Sigmoid colon (tissue), 6 donors: ENCODE measurements at regions not wholly inside any gene's neighbourhood (a gene's known extent, or its start where the extent isn't known, plus 50 kb on each side); places are given as distances from the start of the nearest gene placed in this dataset.

ENCODE experiments used
- DNase-seq: peaks from one replicate; pipeline ENCODE4 v3.0.0-alpha.2; 2019
- H3K27ac ChIP-seq, 4 donors: fragments of 200-600 bp; sonication (generic); one replicate each; pipeline ENCODE4 v1.5.1; 2016 to 2019; ENCODE audit warnings: mild to moderate bottlenecking in 1 of 4
- H3K27me3 ChIP-seq, 3 donors: fragments of 200-600 bp; sonication (generic); one replicate each; pipeline ENCODE4 v1.5.1; 2019; ENCODE audit warnings: mild to moderate bottlenecking in 1 of 3
- H3K36me3 ChIP-seq, 4 donors: fragments of 200-600 bp; sonication (generic); one replicate each; pipeline ENCODE4 v1.5.1; 2016 to 2019
- H3K4me1 ChIP-seq, 4 donors: fragments of 200-600 bp; sonication (generic); one replicate each; pipeline ENCODE4 v1.5.1; 2017 to 2019
- H3K4me3 ChIP-seq, 4 donors: fragments of 200-600 bp; sonication (generic); one replicate each; pipeline ENCODE4 v1.5.1; 2017 to 2019; ENCODE audit warnings: mild to moderate bottlenecking in 2 of 4, moderate library complexity in 1 of 4
- H3K9me3 ChIP-seq, 4 donors: fragments of 200-600 bp in 3 of 4; sonication (generic) in 3 of 4; one replicate each; pipeline versions ENCODE4 v1.5.1 to v1.6.1; 2013 to 2019
- EP300 ChIP-seq, 4 donors: sonication (generic); formaldehyde crosslinking; IDR thresholded peaks; one replicate each; pipeline ENCODE4 v1.6.1; 2017; ENCODE audit warnings: antibody characterized with exemption in 4 of 4
- POLR2A ChIP-seq, 2 donors: fragments of 450-650 bp; IDR thresholded peaks; one replicate each; pipeline ENCODE4 v1.6.1; 2016; ENCODE audit warnings: antibody characterized with exemption in 2 of 2, mild to moderate bottlenecking in 2 of 2, moderate library complexity in 2 of 2
- POLR2AphosphoS5 ChIP-seq, 4 donors: sonication (generic); formaldehyde crosslinking; IDR thresholded peaks; one replicate each; pipeline ENCODE4 v1.6.1; 2017; ENCODE audit warnings: antibody characterized with exemption in 4 of 4
- WGBS, 2 donors: extraction: QIAGEN DNeasy Blood & Tissue Kit; methylation state at CpG; one replicate each; pipeline ENCODE4 v1.1.7; 2013; 5-methylcytosine and 5-hydroxymethylcytosine counted together
- intact Hi-C: fragments of 100-400 bp; cut with DNase I; formaldehyde crosslinking; loops from one replicate; pipeline ENCODE4 v1.15.1; 2023
- TF ChIP-seq, protein P1 (sequence below), 4 experiments: fragments of 450-650 bp in 3 of 4; fragments of 200-600 bp in 1 of 4; IDR thresholded peaks; one replicate each; pipeline ENCODE4 v1.5.1; 2016 to 2019; ENCODE audit warnings: antibody characterized with exemption in 4 of 4, mild to moderate bottlenecking in 3 of 4, moderate library complexity in 2 of 4
- donor health status: healthy with polysubstance abuse.
- donor health status: healthy.

DNA sequence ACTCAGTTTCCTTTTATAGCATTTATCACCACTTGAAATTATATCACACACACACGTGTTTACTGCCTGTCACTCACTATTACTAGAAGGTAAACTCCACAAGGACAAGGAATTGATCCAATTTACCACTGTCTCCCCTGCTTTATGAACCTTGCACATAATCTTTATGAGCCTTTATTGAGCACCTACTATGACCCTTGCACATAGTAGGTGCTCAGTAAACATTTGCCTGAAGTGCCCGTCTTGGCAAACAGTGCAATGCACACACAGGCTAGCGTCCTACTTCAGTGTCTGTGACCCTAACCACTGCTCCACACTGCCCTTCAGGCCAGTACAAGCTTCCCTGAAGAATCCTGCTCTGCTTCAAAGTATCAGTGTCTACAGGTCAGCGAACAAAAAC is 237.7 kb upstream of the TMC3 start:
- Histone ChIP-seq H3K4me1 (no peaks in the 10 kb centered on the region), H3K27me3 (no peaks in the 10 kb centered on the region), H3K9me3 (no peaks in the 10 kb centered on the region), H3K4me3 (no peak overlapping the region), H3K36me3 (no peaks in the 10 kb centered on the region), H3K27ac (no peak overlapping the region)
- 49 to 75% methylated on average over 4 of the region's 4 CpGs for WGBS, 2 donors
- TF ChIP-seq EP300 (IDR thresholded peaks at IDR 0.05), result no peak
- TF ChIP-seq, protein P1, sequence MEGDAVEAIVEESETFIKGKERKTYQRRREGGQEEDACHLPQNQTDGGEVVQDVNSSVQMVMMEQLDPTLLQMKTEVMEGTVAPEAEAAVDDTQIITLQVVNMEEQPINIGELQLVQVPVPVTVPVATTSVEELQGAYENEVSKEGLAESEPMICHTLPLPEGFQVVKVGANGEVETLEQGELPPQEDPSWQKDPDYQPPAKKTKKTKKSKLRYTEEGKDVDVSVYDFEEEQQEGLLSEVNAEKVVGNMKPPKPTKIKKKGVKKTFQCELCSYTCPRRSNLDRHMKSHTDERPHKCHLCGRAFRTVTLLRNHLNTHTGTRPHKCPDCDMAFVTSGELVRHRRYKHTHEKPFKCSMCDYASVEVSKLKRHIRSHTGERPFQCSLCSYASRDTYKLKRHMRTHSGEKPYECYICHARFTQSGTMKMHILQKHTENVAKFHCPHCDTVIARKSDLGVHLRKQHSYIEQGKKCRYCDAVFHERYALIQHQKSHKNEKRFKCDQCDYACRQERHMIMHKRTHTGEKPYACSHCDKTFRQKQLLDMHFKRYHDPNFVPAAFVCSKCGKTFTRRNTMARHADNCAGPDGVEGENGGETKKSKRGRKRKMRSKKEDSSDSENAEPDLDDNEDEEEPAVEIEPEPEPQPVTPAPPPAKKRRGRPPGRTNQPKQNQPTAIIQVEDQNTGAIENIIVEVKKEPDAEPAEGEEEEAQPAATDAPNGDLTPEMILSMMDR (IDR thresholded peaks at IDR 0.05), result no peak
- no peak for TF ChIP-seq POLR2AphosphoS5 (IDR thresholded peaks at IDR 0.05)
- TF ChIP-seq POLR2A (IDR thresholded peaks at IDR 0.05), result no peak
- DNase-seq, result no peak
- intact Hi-C loops, result no loop called here

DNA sequence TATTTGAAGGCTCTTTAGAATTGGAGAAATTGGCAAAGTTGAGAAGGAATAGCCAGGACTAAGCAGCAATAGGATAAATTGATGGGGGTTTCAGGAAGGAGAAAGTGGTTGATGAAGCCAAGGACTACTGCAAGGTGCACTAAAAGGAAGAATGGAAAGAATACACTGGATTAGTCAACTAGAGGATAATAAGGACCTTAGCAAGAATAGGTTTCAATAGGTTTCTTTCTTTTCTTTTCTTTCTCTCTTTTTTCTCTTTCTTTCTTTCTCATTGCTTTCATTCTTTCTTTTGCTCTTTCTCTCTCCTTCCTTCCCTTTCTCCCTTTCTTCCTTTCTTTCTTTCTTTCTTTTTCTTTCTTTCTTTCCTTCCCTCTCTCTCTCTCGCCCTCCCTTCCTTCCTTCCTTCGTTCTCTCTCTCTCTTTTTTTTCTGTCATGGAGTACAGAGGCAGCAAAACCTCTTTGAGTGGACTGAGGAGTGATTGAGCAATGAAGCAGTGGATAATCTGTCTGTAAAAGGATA is 234.4 kb upstream of the TMC3 start:
- H3K27ac ChIP-seq, result no peak overlapping the region
- TF ChIP-seq POLR2AphosphoS5 (IDR thresholded peaks at IDR 0.05) (no peak), EP300 (IDR thresholded peaks at IDR 0.05) (no peak), POLR2A (IDR thresholded peaks at IDR 0.05) (no peak)
- TF ChIP-seq, protein P1 (IDR thresholded peaks at IDR 0.05), result no peak
- no peaks in the 10 kb centered on the region for H3K9me3 ChIP-seq
- H3K36me3 ChIP-seq, result no peaks in the 10 kb centered on the region
- no peak overlapping the region for H3K4me3 ChIP-seq
- H3K27me3 ChIP-seq, result no peaks in the 10 kb centered on the region
- 81 to 82% methylated on average over 2 of the region's 2 CpGs for WGBS, 2 donors
- no peak for DNase-seq
- H3K4me1 ChIP-seq, result no peaks in the 10 kb centered on the region
- intact Hi-C loops, result no loop called here

DNA sequence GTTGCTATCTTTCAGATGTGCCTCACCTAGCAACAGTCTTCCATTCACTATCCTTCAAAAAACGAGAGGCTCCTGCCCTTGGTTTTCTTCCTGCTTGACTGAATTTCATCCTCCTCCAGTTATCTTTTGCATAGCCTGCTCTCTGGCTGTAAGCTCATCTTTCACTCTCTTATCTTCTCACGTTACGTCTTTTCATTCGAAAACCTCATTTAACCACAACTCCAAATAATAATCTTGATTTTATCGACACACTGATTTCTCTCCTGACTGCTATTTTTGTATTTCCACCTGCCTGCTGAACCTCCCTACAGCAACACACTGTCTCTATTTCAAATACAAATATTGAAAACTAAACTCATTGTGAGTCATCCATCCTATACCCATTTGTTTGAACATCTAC is 230.7 kb upstream of the TMC3 start:
- DNase-seq, result no peak
- Histone ChIP-seq H3K27ac (no peak overlapping the region), H3K4me3 (no peak overlapping the region), H3K27me3 (no peaks in the 10 kb centered on the region), H3K4me1 (no peaks in the 10 kb centered on the region), H3K36me3 (no peaks in the 10 kb centered on the region), H3K9me3 (peaks cover 0 to 8% (median 4%) of the 10 kb centered on the region in 4 donors)
- TF ChIP-seq POLR2AphosphoS5 (IDR thresholded peaks at IDR 0.05), result no peak
- no peak for TF ChIP-seq EP300 (IDR thresholded peaks at IDR 0.05)
- TF ChIP-seq, protein P1 (IDR thresholded peaks at IDR 0.05), result no peak
- no peak for TF ChIP-seq POLR2A (IDR thresholded peaks at IDR 0.05)
- intact Hi-C loops, result no loop called here
- WGBS, 2 donors, result 75 to 80% methylated on average over 5 of the region's 5 CpGs

DNA sequence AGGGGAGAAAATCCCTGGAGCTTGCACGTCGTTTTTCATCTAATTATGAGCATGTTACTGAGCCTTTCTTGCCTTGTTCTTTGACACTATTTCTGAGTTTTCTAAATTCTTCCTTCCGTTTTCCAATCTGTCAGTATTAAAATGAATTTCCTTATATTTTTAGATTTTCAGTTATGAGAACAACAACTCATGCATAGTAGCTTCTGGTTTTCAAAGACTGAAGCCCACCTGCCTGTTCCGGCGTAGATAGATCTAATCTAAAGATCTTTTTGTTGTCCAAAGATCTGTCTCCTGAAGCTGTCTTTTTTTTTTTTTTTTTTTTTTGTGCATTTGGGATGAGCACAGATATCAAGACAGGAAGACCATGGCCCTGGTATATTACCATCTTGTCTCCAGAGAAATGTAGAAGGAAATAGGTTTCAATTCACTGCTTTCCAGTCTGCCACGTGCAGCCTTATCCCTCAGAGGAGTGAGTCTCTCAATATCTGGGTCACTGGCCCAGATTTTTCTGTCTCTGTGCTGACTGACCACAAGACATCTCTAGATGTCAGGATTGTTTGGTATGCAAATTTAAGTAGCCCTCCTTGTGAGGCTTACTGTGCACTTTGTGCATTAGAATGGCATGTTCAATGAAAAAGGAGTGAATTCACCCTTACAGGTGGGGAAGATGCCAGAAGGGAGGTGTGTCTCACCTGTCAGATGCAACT is 222.3 kb upstream of the TMC3 start:
- intact Hi-C loops, result no loop called here
- no peak overlapping the region for H3K4me3 ChIP-seq
- no peak overlapping the region for H3K27ac ChIP-seq
- H3K9me3 ChIP-seq, result peaks cover 0 to 8% (median 6%) of the 10 kb centered on the region in 4 donors
- no peaks in the 10 kb centered on the region for H3K4me1 ChIP-seq
- TF ChIP-seq EP300 (IDR thresholded peaks at IDR 0.05) (no peak), POLR2AphosphoS5 (IDR thresholded peaks at IDR 0.05) (no peak), POLR2A (IDR thresholded peaks at IDR 0.05) (no peak)
- TF ChIP-seq, protein P1 (IDR thresholded peaks at IDR 0.05), result no peak
- H3K27me3 ChIP-seq, result no peaks in the 10 kb centered on the region
- WGBS, 2 donors, result 82 to 86% methylated on average over 6 of the region's 6 CpGs
- DNase-seq, result no peak
- no peaks in the 10 kb centered on the region for H3K36me3 ChIP-seq
